Glutamatergic neuron (in vitro differentiated cells): ENCODE measurements at regions not wholly inside any gene's neighbourhood (a gene's known extent, or its start where the extent isn't known, plus 50 kb on each side); places are given as distances from the start of the nearest gene placed in this dataset.

ENCODE experiments used
- DNase-seq: peaks from one replicate; pipeline ENCODE4 v3.0.0; 2022
- H3K27ac Mint-ChIP-seq: one replicate; pipeline ENCODE4 v1.8.0; 2020; ENCODE audit warnings: mild to moderate bottlenecking, mixed read lengths, inconsistent platforms; ENCODE audit not compliant: unreplicated experiment
- H3K27me3 Mint-ChIP-seq: one replicate; pipeline ENCODE4 v1.8.0; 2020; ENCODE audit warnings: mild to moderate bottlenecking, moderate library complexity, mixed read lengths, inconsistent platforms; ENCODE audit not compliant: unreplicated experiment
- H3K36me3 Mint-ChIP-seq: one replicate; pipeline ENCODE4 v1.8.0; 2020; ENCODE audit warnings: mild to moderate bottlenecking, mixed read lengths, inconsistent platforms; ENCODE audit not compliant: unreplicated experiment
- H3K4me1 Mint-ChIP-seq: one replicate; pipeline ENCODE4 v1.8.0; 2020; ENCODE audit warnings: mild to moderate bottlenecking, low read depth, mixed read lengths, inconsistent platforms; ENCODE audit not compliant: unreplicated experiment
- H3K4me3 Mint-ChIP-seq: one replicate; pipeline ENCODE4 v1.8.0; 2020; ENCODE audit warnings: mild to moderate bottlenecking, mixed read lengths, inconsistent platforms; ENCODE audit not compliant: unreplicated experiment
- H3K9me3 Mint-ChIP-seq: one replicate; pipeline ENCODE4 v1.8.0; 2020; ENCODE audit warnings: mild to moderate bottlenecking, moderate library complexity, mixed read lengths, inconsistent platforms; ENCODE audit not compliant: unreplicated experiment
- TF ChIP-seq, protein P1 (sequence below): fragments of 200-600 bp; sonication (generic); IDR thresholded peaks from one replicate; pipeline ENCODE4 v1.5.0; 2021; ENCODE audit not compliant: partially characterized antibody, unreplicated experiment

DNA sequence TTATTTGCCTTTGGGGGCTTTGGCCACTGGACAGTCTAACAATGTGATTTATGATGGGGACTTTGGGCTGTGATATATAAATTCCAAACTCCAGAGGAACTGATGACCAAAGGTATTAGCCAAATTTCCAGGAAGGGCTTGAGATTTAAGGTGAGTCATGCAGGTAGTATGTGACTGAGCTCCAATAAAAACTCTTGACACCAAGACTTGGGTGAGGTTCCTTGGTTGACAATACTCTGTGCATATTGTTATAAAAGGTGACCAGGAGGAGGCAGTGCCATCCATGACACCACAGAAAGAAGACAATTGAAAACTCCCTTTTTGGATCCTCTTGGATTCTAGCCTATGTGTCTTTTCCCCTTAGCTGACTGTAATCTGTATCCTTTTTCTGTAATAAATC is 392.7 kb upstream of the LRRC7 start:
- H3K9me3 Mint-ChIP-seq: no peaks in the 10 kb centered on the region
- H3K27me3 Mint-ChIP-seq: no peaks in the 10 kb centered on the region
- H3K36me3 Mint-ChIP-seq: peaks cover 4% of the 10 kb centered on the region
- no peak overlapping the region for H3K27ac Mint-ChIP-seq
- H3K4me1 Mint-ChIP-seq: no peaks in the 10 kb centered on the region
- DNase-seq: no peak
- TF ChIP-seq, protein P1, sequence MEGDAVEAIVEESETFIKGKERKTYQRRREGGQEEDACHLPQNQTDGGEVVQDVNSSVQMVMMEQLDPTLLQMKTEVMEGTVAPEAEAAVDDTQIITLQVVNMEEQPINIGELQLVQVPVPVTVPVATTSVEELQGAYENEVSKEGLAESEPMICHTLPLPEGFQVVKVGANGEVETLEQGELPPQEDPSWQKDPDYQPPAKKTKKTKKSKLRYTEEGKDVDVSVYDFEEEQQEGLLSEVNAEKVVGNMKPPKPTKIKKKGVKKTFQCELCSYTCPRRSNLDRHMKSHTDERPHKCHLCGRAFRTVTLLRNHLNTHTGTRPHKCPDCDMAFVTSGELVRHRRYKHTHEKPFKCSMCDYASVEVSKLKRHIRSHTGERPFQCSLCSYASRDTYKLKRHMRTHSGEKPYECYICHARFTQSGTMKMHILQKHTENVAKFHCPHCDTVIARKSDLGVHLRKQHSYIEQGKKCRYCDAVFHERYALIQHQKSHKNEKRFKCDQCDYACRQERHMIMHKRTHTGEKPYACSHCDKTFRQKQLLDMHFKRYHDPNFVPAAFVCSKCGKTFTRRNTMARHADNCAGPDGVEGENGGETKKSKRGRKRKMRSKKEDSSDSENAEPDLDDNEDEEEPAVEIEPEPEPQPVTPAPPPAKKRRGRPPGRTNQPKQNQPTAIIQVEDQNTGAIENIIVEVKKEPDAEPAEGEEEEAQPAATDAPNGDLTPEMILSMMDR: no peak
- no peak overlapping the region for H3K4me3 Mint-ChIP-seq

- Mint-ChIP-seq H3K4me1 (peaks cover 3% of the 10 kb centered on the region), H3K27ac (no peak overlapping the region), H3K4me3 (no peak overlapping the region), H3K36me3 (no peaks in the 10 kb centered on the region), H3K27me3 (no peaks in the 10 kb centered on the region), H3K9me3 (no peaks in the 10 kb centered on the region)
- TF ChIP-seq, protein P1: no peak
- no peak for DNase-seq
Measured at GRCh38 chr1:69180358-69180757, 387.4 kb upstream of the LRRC7 start.

DNA sequence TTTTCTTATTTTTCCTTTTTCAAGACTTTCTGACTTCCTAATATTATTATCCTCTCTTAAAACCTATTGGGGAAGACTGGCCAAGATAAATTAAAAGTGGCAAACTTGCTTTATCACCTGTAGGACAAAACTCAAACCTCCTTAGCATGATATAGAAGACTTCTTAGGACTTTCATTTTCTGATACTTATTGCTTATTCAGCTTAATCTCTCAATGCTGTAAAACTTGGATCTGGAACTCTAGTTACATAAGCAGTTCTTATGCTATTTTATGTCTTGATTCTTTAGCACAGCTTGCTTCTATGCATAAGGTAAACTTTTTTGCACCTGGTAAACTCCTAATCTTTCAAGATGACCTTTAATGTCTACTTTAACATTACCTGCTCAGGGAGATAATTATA is 382.3 kb upstream of the LRRC7 start:
- H3K4me3 Mint-ChIP-seq: no peak overlapping the region
- peaks cover 3% of the 10 kb centered on the region for H3K4me1 Mint-ChIP-seq
- H3K27me3 Mint-ChIP-seq: no peaks in the 10 kb centered on the region
- H3K36me3 Mint-ChIP-seq: no peaks in the 10 kb centered on the region
- DNase-seq: no peak
- TF ChIP-seq, protein P1: no peak
- no peak overlapping the region for H3K27ac Mint-ChIP-seq
- no peaks in the 10 kb centered on the region for H3K9me3 Mint-ChIP-seq

GRCh38 chr1:69191335-69191734 is 376.4 kb upstream of the LRRC7 start:
- H3K9me3 Mint-ChIP-seq: no peaks in the 10 kb centered on the region
- DNase-seq: no peak
- no peak overlapping the region for H3K4me3 Mint-ChIP-seq
- no peaks in the 10 kb centered on the region for H3K36me3 Mint-ChIP-seq
- peak overlapping the region; percentile 81 for H3K27ac Mint-ChIP-seq
- H3K27me3 Mint-ChIP-seq: no peaks in the 10 kb centered on the region
- TF ChIP-seq, protein P1: no peak
- peaks cover 10% of the 10 kb centered on the region for H3K4me1 Mint-ChIP-seq

- H3K9me3 Mint-ChIP-seq: no peaks in the 10 kb centered on the region
- no peak overlapping the region for H3K27ac Mint-ChIP-seq
- TF ChIP-seq, protein P1: no peak
- H3K4me3 Mint-ChIP-seq: no peak overlapping the region
- H3K36me3 Mint-ChIP-seq: no peaks in the 10 kb centered on the region
- H3K27me3 Mint-ChIP-seq: no peaks in the 10 kb centered on the region
- DNase-seq: no peak
- peaks cover 10% of the 10 kb centered on the region for H3K4me1 Mint-ChIP-seq
Measured at GRCh38 chr1:69195136-69195535, 372.6 kb upstream of the LRRC7 start.
